ENCODE measurements at regions not wholly inside any gene's neighbourhood (a gene's known extent, or its start where the extent isn't known, plus 50 kb on each side); places are given as distances from the start of the nearest gene placed in this dataset.

DNA sequence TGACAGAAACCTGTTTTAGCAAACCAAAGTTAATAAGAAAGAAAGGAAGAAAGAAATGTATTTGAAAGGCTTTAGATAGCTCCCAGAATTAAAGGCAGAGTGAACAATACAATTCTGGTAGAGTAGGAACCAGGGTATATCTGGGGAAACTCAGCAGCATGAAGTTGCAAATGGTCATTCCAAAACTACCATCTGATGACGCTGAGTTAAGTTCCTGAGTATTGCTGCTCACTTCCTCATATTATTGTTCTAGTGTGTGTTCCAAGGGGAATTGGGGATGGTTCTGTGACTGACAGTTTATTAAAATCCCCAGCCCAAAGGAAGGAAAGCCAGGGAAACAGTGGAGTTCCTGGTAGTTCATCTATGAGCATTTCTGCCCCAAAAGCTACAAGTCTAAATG is 88.3 kb upstream of the FRMD4B start:
- TF ChIP-seq, protein P1, sequence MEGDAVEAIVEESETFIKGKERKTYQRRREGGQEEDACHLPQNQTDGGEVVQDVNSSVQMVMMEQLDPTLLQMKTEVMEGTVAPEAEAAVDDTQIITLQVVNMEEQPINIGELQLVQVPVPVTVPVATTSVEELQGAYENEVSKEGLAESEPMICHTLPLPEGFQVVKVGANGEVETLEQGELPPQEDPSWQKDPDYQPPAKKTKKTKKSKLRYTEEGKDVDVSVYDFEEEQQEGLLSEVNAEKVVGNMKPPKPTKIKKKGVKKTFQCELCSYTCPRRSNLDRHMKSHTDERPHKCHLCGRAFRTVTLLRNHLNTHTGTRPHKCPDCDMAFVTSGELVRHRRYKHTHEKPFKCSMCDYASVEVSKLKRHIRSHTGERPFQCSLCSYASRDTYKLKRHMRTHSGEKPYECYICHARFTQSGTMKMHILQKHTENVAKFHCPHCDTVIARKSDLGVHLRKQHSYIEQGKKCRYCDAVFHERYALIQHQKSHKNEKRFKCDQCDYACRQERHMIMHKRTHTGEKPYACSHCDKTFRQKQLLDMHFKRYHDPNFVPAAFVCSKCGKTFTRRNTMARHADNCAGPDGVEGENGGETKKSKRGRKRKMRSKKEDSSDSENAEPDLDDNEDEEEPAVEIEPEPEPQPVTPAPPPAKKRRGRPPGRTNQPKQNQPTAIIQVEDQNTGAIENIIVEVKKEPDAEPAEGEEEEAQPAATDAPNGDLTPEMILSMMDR (IDR thresholded peaks at IDR 0.05; ENCODE audit: insufficient read depth, low read depth, low read length, missing control alignments), result no peak
- H3K4me3 ChIP-seq (ENCODE audit: low read depth, low read length), result no peak overlapping the region
- DNase-seq (ENCODE audit: low read depth), result no peak

DNA sequence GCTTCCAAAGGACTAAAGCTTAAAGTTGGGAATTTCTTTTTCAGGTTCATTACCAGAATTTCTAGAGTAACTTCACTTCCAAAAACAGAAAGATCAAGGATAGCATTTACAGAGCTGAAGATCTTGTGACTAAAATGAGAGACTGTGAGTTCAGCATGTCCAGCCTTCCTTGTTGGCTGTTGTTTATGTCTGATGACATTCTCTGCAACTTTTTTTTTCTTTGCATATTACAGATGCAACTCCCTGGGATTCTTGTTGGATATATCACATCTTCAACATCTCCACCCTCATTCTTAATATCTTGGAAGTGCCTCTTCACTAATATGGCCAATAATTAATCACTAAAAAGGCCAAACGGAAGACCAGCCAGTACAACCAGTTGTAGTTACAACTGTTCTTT is 86.2 kb upstream of the FRMD4B start:
- no peak for DNase-seq (ENCODE audit: low read depth)
- no peak overlapping the region for H3K4me3 ChIP-seq (ENCODE audit: low read depth, low read length)
- TF ChIP-seq, protein P1 (IDR thresholded peaks at IDR 0.05; ENCODE audit: insufficient read depth, low read depth, low read length, missing control alignments), result no peak

DNA sequence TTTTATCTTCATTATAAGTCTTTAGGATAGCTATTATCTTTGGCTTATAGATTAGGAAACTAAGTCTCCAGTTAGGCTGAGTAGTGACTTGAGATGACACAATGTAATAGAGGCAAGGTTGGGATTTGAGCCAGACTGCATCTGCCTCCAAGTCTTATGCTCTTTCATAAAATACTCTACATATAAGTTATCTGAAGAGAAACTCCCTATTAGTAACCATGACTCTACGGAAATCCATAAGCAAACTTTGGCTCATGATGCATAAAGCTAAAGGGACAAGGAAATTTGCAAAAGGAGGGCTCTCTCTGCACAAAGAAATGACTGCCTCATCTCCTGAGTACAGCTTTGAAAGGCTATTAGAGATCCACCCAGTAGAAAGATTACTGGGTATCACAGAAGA is 77.6 kb upstream of the FRMD4B start:
- TF ChIP-seq, protein P1 (IDR thresholded peaks at IDR 0.05; ENCODE audit: insufficient read depth, low read depth, low read length, missing control alignments), result no peak
- H3K4me3 ChIP-seq (ENCODE audit: low read depth, low read length), result no peak overlapping the region
- DNase-seq (ENCODE audit: low read depth), result no peak

DNA sequence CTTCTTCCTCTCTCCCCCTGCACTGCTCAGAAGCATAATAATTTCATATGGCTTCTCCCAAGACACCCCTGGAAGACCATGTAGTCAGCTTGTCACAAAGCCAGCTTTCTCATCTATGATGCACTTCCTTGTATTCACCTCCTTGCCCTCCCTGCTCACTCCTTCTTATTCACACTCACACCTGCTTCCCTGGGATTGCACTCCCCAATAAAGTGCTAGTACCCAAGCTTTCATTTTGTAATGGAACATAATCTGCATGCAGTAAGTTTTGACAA is 76.9 kb upstream of the FRMD4B start:
- H3K4me3 ChIP-seq (ENCODE audit: low read depth, low read length), result no peak overlapping the region
- TF ChIP-seq, protein P1 (IDR thresholded peaks at IDR 0.05; ENCODE audit: insufficient read depth, low read depth, low read length, missing control alignments), result no peak
- DNase-seq (ENCODE audit: low read depth), result no peak

DNA sequence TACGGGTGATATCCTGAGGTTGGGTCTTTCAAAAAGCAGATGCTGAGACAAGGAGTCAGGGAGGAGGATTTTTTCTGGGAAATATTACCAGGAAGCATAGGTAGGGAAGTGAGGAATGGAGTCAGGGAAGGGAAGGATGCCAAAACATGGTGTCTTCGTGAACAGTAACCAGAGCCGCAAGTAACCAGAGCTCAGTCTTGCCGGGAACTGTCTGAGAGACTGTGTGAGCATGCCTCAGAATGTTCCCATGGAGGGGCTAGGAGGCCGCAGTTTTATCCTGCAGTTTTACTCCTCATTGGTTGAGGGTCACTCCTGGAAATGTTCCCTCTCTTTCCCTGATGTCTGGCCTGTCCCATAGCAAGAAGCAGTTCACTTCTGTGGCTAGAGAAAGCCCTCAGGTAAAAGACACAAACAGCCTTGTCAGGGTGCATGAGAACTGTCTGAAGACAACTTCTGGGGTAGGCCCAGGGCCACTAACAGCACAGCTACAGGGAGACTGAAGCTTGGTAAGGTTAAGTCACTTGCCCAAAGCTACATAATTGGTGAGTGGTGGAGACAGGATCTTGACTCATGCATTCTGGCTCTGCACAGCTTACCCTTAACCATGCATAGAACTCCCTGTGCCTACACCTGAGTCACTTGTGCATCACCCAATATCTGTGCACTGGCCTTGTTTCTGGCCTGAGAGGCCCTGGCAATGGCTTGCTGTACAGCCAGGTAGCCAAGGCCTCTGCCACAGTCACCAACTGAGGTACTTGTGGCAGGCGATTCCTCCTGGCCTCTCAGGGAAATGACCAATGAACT is 76.3 kb upstream of the FRMD4B start:
- no peak overlapping the region for H3K4me3 ChIP-seq (ENCODE audit: low read depth, low read length)
- DNase-seq (ENCODE audit: low read depth), result no peak
- TF ChIP-seq, protein P1 (IDR thresholded peaks at IDR 0.05; ENCODE audit: insufficient read depth, low read depth, low read length, missing control alignments), result no peak

DNA sequence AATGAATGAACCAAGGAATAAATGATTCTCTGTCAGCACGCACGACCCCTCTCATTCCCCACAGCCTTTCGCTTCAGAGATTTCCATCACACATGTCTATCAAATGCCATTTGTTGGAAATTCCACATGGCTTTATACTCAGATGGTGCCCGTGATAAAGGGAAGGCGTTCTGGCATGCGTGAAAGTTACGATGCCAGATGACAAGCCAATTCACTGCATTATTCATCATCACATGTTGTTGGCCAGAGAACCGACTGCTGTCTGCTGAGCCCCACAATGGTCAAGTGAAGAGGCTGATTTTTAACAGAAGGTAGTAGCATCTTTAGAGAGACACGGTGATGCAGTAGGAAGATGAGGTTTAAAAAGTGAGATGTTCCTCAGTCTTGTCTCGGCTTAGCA is 74.1 kb upstream of the FRMD4B start:
- TF ChIP-seq, protein P1 (IDR thresholded peaks at IDR 0.05; ENCODE audit: insufficient read depth, low read depth, low read length, missing control alignments), result no peak
- no peak overlapping the region for H3K4me3 ChIP-seq (ENCODE audit: low read depth, low read length)
- DNase-seq (ENCODE audit: low read depth), result no peak

DNA sequence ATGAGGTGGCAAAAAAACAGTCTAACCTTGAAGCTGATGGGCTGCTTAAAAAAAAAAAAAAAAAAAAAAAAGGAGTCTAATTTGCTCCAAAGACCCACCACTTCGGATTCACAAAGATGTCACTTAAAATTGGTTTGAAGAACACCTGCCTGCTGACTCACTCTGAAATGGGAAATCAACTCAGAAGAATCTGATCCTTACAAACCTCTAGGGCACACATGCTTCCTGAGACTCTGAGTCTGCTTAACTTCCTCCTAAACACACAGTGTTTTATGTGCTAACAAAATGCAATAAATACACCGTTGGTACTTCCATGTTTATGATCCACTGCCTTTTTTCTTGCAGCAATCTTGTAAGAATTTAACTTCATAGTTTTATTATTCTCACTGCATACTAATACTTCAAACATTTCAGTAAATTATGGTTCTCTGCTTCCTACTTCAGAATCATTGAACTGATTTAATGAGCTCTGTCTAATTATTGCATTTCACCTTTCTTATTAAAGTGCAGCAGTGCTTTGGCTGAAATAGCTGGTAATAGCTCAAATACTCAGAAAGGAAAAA is 73.0 kb upstream of the FRMD4B start:
- no peak overlapping the region for H3K4me3 ChIP-seq (ENCODE audit: low read depth, low read length)
- TF ChIP-seq, protein P1 (IDR thresholded peaks at IDR 0.05; ENCODE audit: insufficient read depth, low read depth, low read length, missing control alignments), result no peak
- DNase-seq (ENCODE audit: low read depth), result no peak
